ENCODE measurements at regions not wholly inside any gene's neighbourhood (a gene's known extent, or its start where the extent isn't known, plus 50 kb on each side); places are given as distances from the start of the nearest gene placed in this dataset.

GRCh38 chr4:160724063-160724462 is 1439.7 kb downstream of the FSTL5 start:
- FAIRE-seq, result no peak
- Histone ChIP-seq H4K91ac (replicated peaks; ENCODE audit: insufficient read length, low read length) (no peak overlapping the region), H3K9me3 (ENCODE audit: insufficient read depth in 2 of 2, low read depth in 1 of 2, low read length in 1 of 2) (no peaks in the 10 kb centered on the region), H3K9ac (replicated peaks in 1 of 4; ENCODE audit: extremely low read depth in 1 of 4, low read depth in 3 of 4, low read length in 3 of 4) (no peak overlapping the region), H2BK12ac (ENCODE audit: low read depth, low read length) (no peak overlapping the region), H2BK20ac (ENCODE audit: low read length) (no peak overlapping the region), H3K14ac (ENCODE audit: insufficient read length) (no peak overlapping the region), H4K5ac (ENCODE audit: insufficient read length, low read depth, low read length) (no peak overlapping the region), H3K79me2 (ENCODE audit: control insufficient read depth in 1 of 2, insufficient read depth in 2 of 2, low read length in 2 of 2) (no peaks in the 10 kb centered on the region), H3K23ac (ENCODE audit: insufficient read length) (no peak overlapping the region), H2AFZ (ENCODE audit: low read length) (no peak overlapping the region), H3K27ac (ENCODE audit: low read depth, low read length) (no peak overlapping the region), H3K4ac (replicated peaks; ENCODE audit: insufficient read length, low read depth, low read length) (no peak overlapping the region), H3K27me3 (replicated peaks in 1 of 4; ENCODE audit: control insufficient read depth in 3 of 4, extremely low read depth in 1 of 4, insufficient read depth in 3 of 4, low read length in 3 of 4) (no peaks in the 10 kb centered on the region), H3K36me3 (ENCODE audit: control insufficient read depth in 2 of 4, insufficient read depth in 4 of 4, low read length in 3 of 4) (no peaks in the 10 kb centered on the region), H4K8ac (ENCODE audit: extremely low read depth, insufficient read depth, low read length) (no peak overlapping the region), H2BK15ac (ENCODE audit: low read length) (no peak overlapping the region), H4K20me1 (replicated peaks in 1 of 2; ENCODE audit: control insufficient read depth in 1 of 2, insufficient read depth in 2 of 2, low read length in 2 of 2) (no peaks in the 10 kb centered on the region), H3K56ac (replicated peaks; ENCODE audit: insufficient read length, low read depth, low read length) (no peak overlapping the region), H3K4me2 (ENCODE audit: insufficient read depth in 1 of 2, low read depth in 2 of 2, low read length in 2 of 2) (no peak overlapping the region), H3K4me3 (ENCODE audit: extremely low read depth in 1 of 4, insufficient read depth in 2 of 4, low read depth in 3 of 4, low read length in 4 of 4) (no peak overlapping the region), H3K18ac (ENCODE audit: extremely low read depth, low read length) (no peak overlapping the region), H3K4me1 (replicated peaks in 1 of 4; ENCODE audit: control insufficient read depth in 3 of 4, insufficient read depth in 4 of 4, low read length in 3 of 4) (no peaks in the 10 kb centered on the region), H2AK5ac (ENCODE audit: low read depth, low read length) (no peak overlapping the region), H2BK120ac (replicated peaks; ENCODE audit: low read depth, low read length) (no peak overlapping the region), H2BK5ac (ENCODE audit: low read depth, low read length) (no peak overlapping the region), H3K23me2 (ENCODE audit: low read depth, low read length) (no peaks in the 10 kb centered on the region), H3K79me1 (ENCODE audit: low read depth, low read length) (no peaks in the 10 kb centered on the region)
- POLR2A ChIA-PET (ENCODE audit: partially characterized antibody), result no interaction called here
- CTCF ChIA-PET (ENCODE audit: partially characterized antibody), result interaction anchor here (0.6 to 1.2 kb wide), 2 partner anchors 16 to 1266 kb away, joined by 3 to 4 read pairs; no protein-coding TSS in a partner anchor
- no peak for DNase-seq (ENCODE audit: low read depth in 1 of 2, low spot score in 2 of 2)
- TF ChIP-seq SAP30 (IDR thresholded peaks at IDR 0.05; ENCODE audit: insufficient read depth, insufficient replicate concordance, low read length) (no peak), SRF (IDR thresholded peaks at IDR 0.05; ENCODE audit: low read depth, low read length) (no peak), E2F6 (IDR thresholded peaks at IDR 0.05) (no peak), RBBP5 (IDR thresholded peaks at IDR 0.05; ENCODE audit: borderline replicate concordance, low read depth, low read length) (no peak), RNF2 (IDR thresholded peaks at IDR 0.05; ENCODE audit: borderline replicate concordance, low read depth, low read length, missing control alignments, poor library complexity, severe bottlenecking) (no peak), PHF8 (conservative IDR thresholded peaks at IDR 0.05; ENCODE audit: low read depth, low read length) (no peak), YY1 (IDR thresholded peaks at IDR 0.05; ENCODE audit: low read depth, low read length) (no peak), RAD21 (IDR thresholded peaks at IDR 0.05 in 1 of 2, conservative IDR thresholded peaks at IDR 0.05 in 1 of 2; ENCODE audit: low read depth in 2 of 2, low read length in 2 of 2) (no peak), RXRA (IDR thresholded peaks at IDR 0.05; ENCODE audit: insufficient read depth, low read depth, low read length) (no peak)

Data from H1 (cell line).